Esophagus mucosa (tissue), 1 donor: ENCODE measurements at regions not wholly inside any gene's neighbourhood (a gene's known extent, or its start where the extent isn't known, plus 50 kb on each side); places are given as distances from the start of the nearest gene placed in this dataset.
A peak's percentile ranks its signal among the peaks of the same experiment; 100 is the strongest.
"Not testable (repeated sequence)": the region's sequence is repeated elsewhere in the genome, so short reads cannot be mapped to it uniquely, and the experiment has no call there.

ENCODE experiments used
- ATAC-seq: fragments of 200-7000 bp; cut with Tn5 transposase; one replicate; pipeline ENCODE4 v1.9.1; 2020
- donor health status: DM: yes; HTN: yes; CAD: no.

GRCh38 chr7:118836933-118837332, 612.4 kb downstream of the ANKRD7 start:
- ATAC-seq: no peak

- ATAC-seq: peak; percentile 38
Measured at GRCh38 chr7:118839515-118839914, 615.0 kb downstream of the ANKRD7 start.

DNA sequence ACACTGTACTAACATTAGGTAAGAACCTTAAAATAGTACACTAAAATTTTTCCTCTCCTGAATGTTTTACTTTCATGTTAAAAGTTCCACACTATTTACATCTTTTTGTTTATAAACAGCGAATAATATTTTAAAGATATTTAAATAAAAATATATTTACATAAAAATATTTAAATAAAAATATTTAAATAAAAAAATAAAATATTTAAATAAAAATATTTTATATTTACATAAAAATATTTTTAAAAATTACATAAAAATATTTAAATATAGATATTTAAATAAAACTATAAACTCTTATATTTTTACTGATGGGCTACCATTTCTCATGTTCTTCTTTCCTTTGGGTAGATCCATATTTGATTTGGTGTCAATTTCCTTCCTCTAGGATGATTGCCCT, 619.0 kb downstream of the ANKRD7 start:
- no peak for ATAC-seq

GRCh38 chr7:118844748-118845147, 620.2 kb downstream of the ANKRD7 start:
- no peak for ATAC-seq

DNA sequence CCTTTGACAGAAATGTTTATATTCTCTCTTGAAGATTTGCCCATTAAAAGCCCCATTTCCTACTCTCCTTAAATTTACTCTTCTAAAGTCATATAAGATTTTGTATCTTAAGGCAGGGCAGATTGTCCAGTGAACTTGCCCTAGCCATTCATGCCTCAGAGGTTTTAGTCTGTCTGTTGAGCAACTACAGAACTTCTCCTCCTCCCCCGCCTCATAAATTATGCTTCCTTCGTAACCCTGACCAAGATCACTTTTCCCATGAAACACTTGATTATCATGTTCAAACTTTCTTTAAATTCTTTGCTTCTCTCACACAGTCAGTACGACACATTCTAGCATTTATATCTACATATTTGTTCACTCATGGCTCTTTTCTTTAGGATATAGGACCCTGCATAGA, 621.3 kb downstream of the ANKRD7 start:
- ATAC-seq: no peak

GRCh38 chr7:118846977-118847376, 622.5 kb downstream of the ANKRD7 start:
- no peak for ATAC-seq

- ATAC-seq: no peak
Measured at GRCh38 chr7:118855290-118855689, 630.8 kb downstream of the ANKRD7 start.

GRCh38 chr7:118858651-118859149, 634.2 kb downstream of the ANKRD7 start:
- ATAC-seq: peak; percentile 48

DNA sequence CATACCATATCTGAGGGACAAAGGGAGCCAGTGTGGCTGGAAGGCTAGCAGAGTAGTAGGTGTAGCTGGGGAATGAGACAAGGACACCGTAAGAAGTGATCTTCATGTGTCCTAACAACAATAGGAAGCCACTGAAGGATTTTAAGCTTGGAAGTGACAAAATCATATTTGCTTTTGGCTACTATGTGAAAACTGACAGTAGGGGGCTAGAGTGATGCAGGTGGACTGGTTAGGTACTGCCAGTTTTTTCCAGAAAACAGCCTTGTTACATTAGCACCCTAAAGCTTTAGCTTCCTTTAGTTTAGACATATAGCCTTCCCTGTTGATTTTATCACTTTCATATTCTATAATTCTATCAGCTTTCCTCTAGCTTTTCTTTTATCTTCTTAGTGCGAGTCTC, 637.1 kb downstream of the ANKRD7 start:
- no peak for ATAC-seq

GRCh38 chr7:118862740-118863139, 638.2 kb downstream of the ANKRD7 start:
- ATAC-seq: no peak

DNA sequence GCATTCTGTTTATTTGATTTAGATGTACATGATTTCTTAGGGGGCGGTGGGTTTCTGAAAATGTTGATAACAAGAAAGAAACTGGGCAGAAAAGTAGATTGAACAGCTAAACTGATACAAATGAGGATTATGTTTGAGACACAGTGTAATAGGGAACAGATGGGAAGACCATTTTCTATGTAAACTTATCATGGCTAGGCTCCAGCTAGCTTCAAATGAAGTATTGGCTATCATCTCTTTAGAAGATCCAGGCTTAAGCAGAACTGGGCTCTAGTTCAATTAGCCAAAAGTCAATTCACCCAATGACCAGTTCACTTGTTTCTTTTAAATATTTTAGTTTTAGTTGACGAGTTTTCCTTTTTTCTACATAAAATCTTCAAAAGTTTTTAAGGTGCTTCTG, 639.5 kb downstream of the ANKRD7 start:
- no peak for ATAC-seq

- no peak for ATAC-seq
Measured at GRCh38 chr7:118867860-118868259, 643.4 kb downstream of the ANKRD7 start.

DNA sequence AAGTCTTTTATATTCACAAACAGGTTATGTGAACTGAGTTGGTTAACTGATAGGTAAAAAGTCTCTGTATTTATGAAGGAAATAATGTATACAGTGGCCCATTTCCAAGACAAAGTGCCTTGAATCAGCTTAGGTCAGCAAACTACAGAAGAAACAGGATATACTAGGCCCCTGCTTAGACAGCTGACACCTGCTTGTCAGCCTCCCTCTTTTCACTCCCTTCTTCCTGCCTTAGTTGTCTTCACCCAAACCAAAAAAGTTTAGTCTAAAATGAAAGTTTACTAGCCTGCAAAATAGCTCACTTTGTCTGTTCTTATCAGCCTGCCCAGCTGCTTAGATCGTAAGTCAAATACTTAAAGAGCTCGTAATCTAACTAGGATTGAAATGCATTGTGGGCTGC, 644.6 kb downstream of the ANKRD7 start:
- not testable (repeated sequence) for ATAC-seq

- ATAC-seq: no peak
Measured at GRCh38 chr7:118870187-118870586, 645.7 kb downstream of the ANKRD7 start.

GRCh38 chr7:118872568-118872967, 648.1 kb downstream of the ANKRD7 start:
- ATAC-seq: peak; percentile 74

DNA sequence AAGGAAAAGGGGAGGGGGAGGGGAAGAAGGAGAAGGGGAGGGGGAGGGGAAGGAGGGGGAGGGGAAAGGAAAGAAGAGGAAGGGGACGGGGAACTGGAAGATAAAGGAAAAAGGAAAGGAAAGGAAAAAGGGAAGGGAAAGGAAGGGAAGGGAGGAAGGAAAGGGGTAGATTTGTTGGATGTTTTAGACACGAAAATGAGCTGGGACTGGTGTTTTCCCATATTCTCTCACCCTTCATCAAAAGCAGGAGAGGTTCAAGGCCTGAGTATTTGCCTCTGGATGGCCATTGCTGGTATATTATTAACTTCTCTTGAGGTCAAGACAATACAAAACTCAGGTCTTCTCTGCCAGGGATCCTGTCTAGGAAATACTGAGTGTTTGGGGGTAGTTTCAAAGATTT, 652.7 kb downstream of the ANKRD7 start:
- no peak for ATAC-seq

DNA sequence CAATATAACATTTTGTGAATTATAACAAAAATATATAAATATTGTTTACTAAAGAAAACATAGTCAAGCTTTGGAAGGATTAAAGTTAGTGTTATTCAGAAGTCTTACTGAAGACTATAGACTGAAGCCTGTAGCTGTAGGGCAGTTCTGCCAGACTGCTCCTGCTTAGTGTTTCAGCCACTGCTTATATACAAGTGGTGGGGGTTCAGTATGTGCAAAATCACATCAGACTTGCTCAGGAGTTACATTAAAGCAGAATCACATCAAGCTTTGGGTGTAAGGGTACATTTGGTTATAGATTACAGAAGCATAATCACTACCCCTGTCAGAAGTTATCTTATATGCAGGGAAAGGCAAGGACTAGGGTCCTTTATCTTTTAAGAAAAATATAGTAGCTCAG, 653.8 kb downstream of the ANKRD7 start:
- ATAC-seq: no peak

GRCh38 chr7:118898284-118898683, 673.8 kb downstream of the ANKRD7 start:
- ATAC-seq: no peak

- ATAC-seq: no peak
Measured at GRCh38 chr7:118902600-118902999, 678.1 kb downstream of the ANKRD7 start.

DNA sequence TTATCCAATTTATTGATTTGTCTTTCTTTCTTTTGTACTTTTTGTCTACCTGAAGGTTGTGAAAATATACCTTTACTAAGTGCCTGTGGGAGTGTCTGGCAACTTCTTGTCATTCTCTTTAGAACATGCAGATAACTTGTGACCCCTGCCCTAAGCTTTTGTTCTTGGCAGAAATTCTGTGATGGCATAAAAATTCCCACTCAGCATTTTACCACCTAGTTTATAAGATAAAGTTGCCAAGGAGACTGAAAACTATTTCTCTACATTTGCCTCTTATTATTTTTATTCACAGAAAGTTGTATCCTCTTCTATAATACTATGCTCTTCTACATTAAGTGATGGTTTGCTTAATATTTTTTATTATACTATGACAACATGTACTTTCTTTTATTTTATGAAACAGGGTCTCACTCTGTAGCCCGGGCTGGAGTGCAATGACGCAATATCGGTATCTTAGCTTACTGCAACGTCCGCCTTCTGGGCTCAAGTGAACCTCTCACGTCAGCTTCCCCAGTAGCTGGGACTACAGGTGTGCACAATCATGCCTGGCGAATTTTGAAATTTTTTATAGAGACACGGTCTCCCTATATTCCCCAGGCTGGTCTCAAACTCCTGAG, 683.5 kb downstream of the ANKRD7 start:
- no peak for ATAC-seq

- not testable (repeated sequence) for ATAC-seq
Measured at GRCh38 chr7:118916120-118916519, 691.6 kb downstream of the ANKRD7 start.

DNA sequence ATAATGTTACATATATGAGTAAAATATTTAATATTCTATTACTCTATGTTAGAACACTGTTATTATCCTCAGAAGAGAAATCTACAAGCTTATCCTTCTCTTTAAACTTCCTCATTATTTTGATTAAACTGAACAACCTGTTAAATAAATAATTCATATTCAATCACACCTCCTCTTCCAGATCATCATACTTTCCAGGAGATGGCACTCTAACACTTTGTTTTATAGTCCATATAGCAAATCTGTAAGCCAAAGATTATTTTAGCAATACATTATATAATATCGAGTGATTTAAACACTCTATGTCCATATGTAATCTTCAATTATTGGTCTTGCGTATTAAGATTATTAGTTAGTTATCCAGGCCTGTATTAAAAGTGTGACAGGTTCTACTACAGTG, 694.1 kb downstream of the ANKRD7 start:
- peak; percentile 35 for ATAC-seq

DNA sequence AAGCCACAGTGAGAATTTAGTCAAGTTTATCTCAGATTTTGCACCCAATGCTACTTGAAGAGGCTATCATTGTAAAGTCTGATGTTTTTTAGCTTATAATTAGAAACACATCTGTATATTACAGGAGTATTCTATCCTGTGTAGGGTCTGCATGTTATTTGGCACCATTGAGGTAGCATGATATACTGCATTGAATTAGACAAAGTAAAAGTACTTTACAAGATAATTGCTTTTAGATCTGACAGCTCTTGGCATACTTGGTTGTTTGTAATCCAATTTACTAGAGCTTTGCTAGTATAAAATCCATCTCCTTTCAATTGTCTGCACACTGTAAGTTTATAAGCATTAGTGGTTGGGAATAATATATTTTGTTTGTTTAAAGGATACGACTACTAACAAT, 714.3 kb downstream of the ANKRD7 start:
- ATAC-seq: no peak

GRCh38 chr7:118944271-118944670, 719.8 kb downstream of the ANKRD7 start:
- no peak for ATAC-seq
